SK-N-SH (cell line): ENCODE measurements at regions not wholly inside any gene's neighbourhood (a gene's known extent, or its start where the extent isn't known, plus 50 kb on each side); places are given as distances from the start of the nearest gene placed in this dataset.

Experiments
- CTCF ChIA-PET: fragments of 300-600, 350-600 bp; formaldehyde crosslinking; extraction: SDS; loops from one replicate; lab custom pipeline; 2021; lab: Yijun Ruan, JAX
- POLR2A ChIA-PET: fragments of 350-600 bp; sonication (Branson Sonifier 250); formaldehyde crosslinking; extraction: SDS; loops from one replicate; lab custom pipeline; 2020; ENCODE audit warnings: antibody characterized with exemption, inconsistent platforms; lab: Yijun Ruan, JAX
- DNase-seq: peaks from one replicate; pipeline ENCODE4 v3.0.0; 2012
- H2AFZ ChIP-seq: fragments of 200-600 bp; sonication (generic); 2 replicates; pipeline ENCODE4 v1.8.1; 2016; ENCODE audit warnings: antibody characterized with exemption, mild to moderate bottlenecking, low read depth
- H3F3A ChIP-seq: fragments of 200-600 bp; sonication (generic); replicated peaks from 2 replicates; pipeline ENCODE3; 2016; ENCODE audit warnings: antibody characterized with exemption, mild to moderate bottlenecking; ENCODE audit not compliant: insufficient read depth
- H3K27ac ChIP-seq, 2 experiments: fragments of 200-500 bp in 1 of 2; fragments of 200-600 bp in 1 of 2; sonication (Bioruptor generic) in 1 of 2; sonication (generic), shearing (Covaris generic) in 1 of 2; 2 replicates each; pipeline versions ENCODE4 v1.5.1 to v1.6.1; 2014 to 2016; ENCODE audit warnings: low read depth in 2 of 2, inconsistent platforms in 1 of 2, low read length in 1 of 2, mild to moderate bottlenecking in 1 of 2, mixed read lengths in 1 of 2
- H3K27me3 ChIP-seq: fragments of 200-600 bp; sonication (generic), shearing (Covaris generic); 2 replicates; pipeline ENCODE4 v1.6.1; 2016; ENCODE audit warnings: mixed run types; ENCODE audit not compliant: insufficient read depth
- H3K36me3 ChIP-seq, 2 experiments: fragments of 200-500 bp in 1 of 2; fragments of 200-600 bp in 1 of 2; sonication (Bioruptor generic) in 1 of 2; sonication (generic) in 1 of 2; replicated peaks in 1 of 2; 2 replicates each; pipeline versions ENCODE3 to v1.5.1; 2014 to 2016; ENCODE audit warnings: low read length in 1 of 2, mild to moderate bottlenecking in 1 of 2; ENCODE audit not compliant: insufficient read depth in 2 of 2, control insufficient read depth in 1 of 2
- H3K4me1 ChIP-seq, 2 experiments: fragments of 200-500 bp in 1 of 2; fragments of 200-600 bp in 1 of 2; sonication (Bioruptor generic) in 1 of 2; sonication (generic), shearing (Covaris generic) in 1 of 2; 2 replicates each; pipeline versions ENCODE4 v1.5.1 to v1.6.1; 2014 to 2016; ENCODE audit warnings: low read depth in 1 of 2, low read length in 1 of 2, mixed run types in 1 of 2; ENCODE audit not compliant: insufficient read depth in 2 of 2, control insufficient read depth in 1 of 2
- H3K4me2 ChIP-seq: fragments of 200-600 bp; sonication (generic), shearing (Covaris generic); 2 replicates; pipeline ENCODE4 v1.6.1; 2017; ENCODE audit warnings: mixed run types
- H3K4me3 ChIP-seq, 2 experiments: fragments of 200-500 bp in 1 of 2; fragments of 200-600 bp in 1 of 2; sonication (Bioruptor generic) in 1 of 2; sonication (generic), shearing (Covaris generic) in 1 of 2; 2 replicates each; pipeline versions ENCODE4 v1.5.1 to v1.8.1; 2014 to 2016; ENCODE audit warnings: low read depth in 2 of 2, inconsistent platforms in 1 of 2, low read length in 1 of 2, mild to moderate bottlenecking in 1 of 2, mixed read lengths in 1 of 2, moderate library complexity in 1 of 2
- H3K79me2 ChIP-seq: fragments of 200-600 bp; sonication (generic); 2 replicates; pipeline ENCODE4 v1.8.1; 2017; ENCODE audit warnings: mild to moderate bottlenecking; ENCODE audit not compliant: insufficient read depth
- H3K9ac ChIP-seq: fragments of 200-600 bp; sonication (generic); 2 replicates; pipeline ENCODE4 v1.6.1; 2017; ENCODE audit warnings: mixed run types
- H3K9me2 ChIP-seq: fragments of 200-600 bp; sonication (generic); 2 replicates; pipeline ENCODE4 v1.6.1; 2017; ENCODE audit warnings: mixed run types
- H3K9me3 ChIP-seq: fragments of 200-600 bp; sonication (generic); 2 replicates; pipeline ENCODE4 v1.6.1; 2017; ENCODE audit warnings: mixed run types, mild to moderate bottlenecking, moderate library complexity
- H4K20me1 ChIP-seq: fragments of 200-600 bp; sonication (generic); 2 replicates; pipeline ENCODE4 v1.6.1; 2017; ENCODE audit warnings: mild to moderate bottlenecking, mixed run types; ENCODE audit not compliant: insufficient read depth
- FOXJ3 ChIP-seq: sonication (generic); formaldehyde crosslinking; IDR thresholded peaks from 2 replicates; pipeline ENCODE4 v1.5.1; 2020; ENCODE audit warnings: mild to moderate bottlenecking, missing genetic modification reagents
- GATA2 ChIP-seq: sonication (generic); formaldehyde crosslinking; IDR thresholded peaks from 2 replicates; pipeline ENCODE4 v1.5.0; 2020; ENCODE audit warnings: mild to moderate bottlenecking, missing genetic modification reagents
- JUND ChIP-seq: IDR thresholded peaks from 2 replicates; pipeline ENCODE4 v1.4.0; 2012
- NFIC ChIP-seq: IDR thresholded peaks from 2 replicates; pipeline ENCODE4 v1.4.0; 2012; ENCODE audit warnings: borderline replicate concordance
- NRF1 ChIP-seq: IDR thresholded peaks from 2 replicates; pipeline ENCODE4 v1.6.1; 2012; ENCODE audit warnings: low read depth, mild to moderate bottlenecking, low read length
- RFX5 ChIP-seq: IDR thresholded peaks from 2 replicates; pipeline ENCODE4 v1.6.1; 2012; ENCODE audit warnings: mild to moderate bottlenecking, improper control_type of control experiment, low read length
- SIN3A ChIP-seq: IDR thresholded peaks from 2 replicates; pipeline ENCODE4 v1.6.1; 2012; ENCODE audit warnings: low read depth, mild to moderate bottlenecking, low read length, moderate library complexity, borderline replicate concordance
- SMC3 ChIP-seq: IDR thresholded peaks from 2 replicates; pipeline ENCODE4 v1.6.1; 2012; ENCODE audit warnings: low read depth, low read length, improper control_type of control experiment
- TAF1 ChIP-seq: IDR thresholded peaks from 2 replicates; pipeline ENCODE4 v1.6.1; 2012; ENCODE audit warnings: low read depth, mild to moderate bottlenecking, low read length, moderate library complexity, borderline replicate concordance
- TEAD4 ChIP-seq: IDR thresholded peaks from 2 replicates; pipeline ENCODE4 v1.4.0; 2012; ENCODE audit warnings: mild to moderate bottlenecking, borderline replicate concordance; ENCODE audit not compliant: insufficient read depth
- WGBS: methylation state at CpG from one replicate; pipeline ENCODE4 v1.1.6; 2017; ENCODE audit warnings: low lambda C conversion rate; 5-methylcytosine and 5-hydroxymethylcytosine counted together
- TF ChIP-seq, protein P1 (sequence below): fragments of 150-350 bp; IDR thresholded peaks from 2 replicates; pipeline ENCODE4 v1.6.1; 2017; ENCODE audit warnings: antibody characterized with exemption, low read length, low read depth, borderline replicate concordance
- TF ChIP-seq, protein P2 (sequence below): fragments of 200-600 bp; sonication (generic); IDR thresholded peaks from 2 replicates; pipeline ENCODE4 v1.6.1; 2017; ENCODE audit warnings: antibody characterized with exemption, mild to moderate bottlenecking, moderate library complexity
- TF ChIP-seq, protein P3 (sequence below): IDR thresholded peaks from 2 replicates; pipeline ENCODE4 v1.6.1; 2012; ENCODE audit warnings: mild to moderate bottlenecking, low read depth, low read length, moderate library complexity
- TF ChIP-seq, protein P4 (sequence below): IDR thresholded peaks from 2 replicates; pipeline ENCODE4 v1.4.0; 2012; ENCODE audit warnings: low read depth, borderline replicate concordance
- TF ChIP-seq, protein P5 (sequence below): IDR thresholded peaks from 2 replicates; pipeline ENCODE4; 2012
- TF ChIP-seq, protein P6 (sequence below): fragments of 150-350 bp; IDR thresholded peaks from 2 replicates; pipeline ENCODE4 v1.6.1; 2016; ENCODE audit warnings: mild to moderate bottlenecking, low read depth, low read length

DNA sequence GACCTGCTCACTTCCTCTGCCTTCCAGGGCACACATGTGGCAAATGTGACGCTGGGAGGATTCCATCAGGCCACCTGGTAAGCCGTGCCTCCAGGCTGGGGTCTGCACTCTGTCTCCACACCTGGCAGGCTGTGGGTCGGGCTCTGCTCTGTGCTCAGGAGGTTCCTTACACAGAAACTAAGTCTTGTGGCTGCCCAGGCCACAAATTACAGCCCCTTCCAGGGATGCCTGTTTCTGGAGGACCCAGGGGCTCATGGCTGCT is 58.2 kb downstream of the RMI2 start:
- H3K9ac ChIP-seq: no peak overlapping the region
- no peak overlapping the region for H3K4me2 ChIP-seq
- H3K4me3 ChIP-seq: no peak overlapping the region
- CTCF ChIA-PET: interaction anchor here (0.5 to 3.3 kb wide), 3 partner anchors 184 to 336 kb away, joined by 3 to 17 read pairs (median 3); partner anchors contain the start of gene LITAF
- no peaks in the 10 kb centered on the region for H3K27me3 ChIP-seq
- no peaks in the 10 kb centered on the region for H4K20me1 ChIP-seq
- H3K36me3 ChIP-seq: no peaks in the 10 kb centered on the region
- H3K4me1 ChIP-seq: peaks cover 0 to 17% of the 10 kb centered on the region in 2 experiments; a peak in 2 of 4 replicates
- H3F3A ChIP-seq: no peaks in the 10 kb centered on the region
- H3K9me3 ChIP-seq: no peaks in the 10 kb centered on the region
- DNase-seq: no peak
- 57% methylated on average over 2 of the region's 3 CpGs for WGBS
- POLR2A ChIA-PET: no interaction called here
- TF ChIP-seq TEAD4 (no peak), TAF1 (no peak), NRF1 (no peak), NFIC (no peak), GATA2 (no peak), RFX5 (no peak), SIN3A (no peak)
- TF ChIP-seq, protein P1, sequence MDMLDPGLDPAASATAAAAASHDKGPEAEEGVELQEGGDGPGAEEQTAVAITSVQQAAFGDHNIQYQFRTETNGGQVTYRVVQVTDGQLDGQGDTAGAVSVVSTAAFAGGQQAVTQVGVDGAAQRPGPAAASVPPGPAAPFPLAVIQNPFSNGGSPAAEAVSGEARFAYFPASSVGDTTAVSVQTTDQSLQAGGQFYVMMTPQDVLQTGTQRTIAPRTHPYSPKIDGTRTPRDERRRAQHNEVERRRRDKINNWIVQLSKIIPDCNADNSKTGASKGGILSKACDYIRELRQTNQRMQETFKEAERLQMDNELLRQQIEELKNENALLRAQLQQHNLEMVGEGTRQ: no peak
- TF ChIP-seq, protein P2, sequence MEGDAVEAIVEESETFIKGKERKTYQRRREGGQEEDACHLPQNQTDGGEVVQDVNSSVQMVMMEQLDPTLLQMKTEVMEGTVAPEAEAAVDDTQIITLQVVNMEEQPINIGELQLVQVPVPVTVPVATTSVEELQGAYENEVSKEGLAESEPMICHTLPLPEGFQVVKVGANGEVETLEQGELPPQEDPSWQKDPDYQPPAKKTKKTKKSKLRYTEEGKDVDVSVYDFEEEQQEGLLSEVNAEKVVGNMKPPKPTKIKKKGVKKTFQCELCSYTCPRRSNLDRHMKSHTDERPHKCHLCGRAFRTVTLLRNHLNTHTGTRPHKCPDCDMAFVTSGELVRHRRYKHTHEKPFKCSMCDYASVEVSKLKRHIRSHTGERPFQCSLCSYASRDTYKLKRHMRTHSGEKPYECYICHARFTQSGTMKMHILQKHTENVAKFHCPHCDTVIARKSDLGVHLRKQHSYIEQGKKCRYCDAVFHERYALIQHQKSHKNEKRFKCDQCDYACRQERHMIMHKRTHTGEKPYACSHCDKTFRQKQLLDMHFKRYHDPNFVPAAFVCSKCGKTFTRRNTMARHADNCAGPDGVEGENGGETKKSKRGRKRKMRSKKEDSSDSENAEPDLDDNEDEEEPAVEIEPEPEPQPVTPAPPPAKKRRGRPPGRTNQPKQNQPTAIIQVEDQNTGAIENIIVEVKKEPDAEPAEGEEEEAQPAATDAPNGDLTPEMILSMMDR: no peak
- TF ChIP-seq, protein P3, sequence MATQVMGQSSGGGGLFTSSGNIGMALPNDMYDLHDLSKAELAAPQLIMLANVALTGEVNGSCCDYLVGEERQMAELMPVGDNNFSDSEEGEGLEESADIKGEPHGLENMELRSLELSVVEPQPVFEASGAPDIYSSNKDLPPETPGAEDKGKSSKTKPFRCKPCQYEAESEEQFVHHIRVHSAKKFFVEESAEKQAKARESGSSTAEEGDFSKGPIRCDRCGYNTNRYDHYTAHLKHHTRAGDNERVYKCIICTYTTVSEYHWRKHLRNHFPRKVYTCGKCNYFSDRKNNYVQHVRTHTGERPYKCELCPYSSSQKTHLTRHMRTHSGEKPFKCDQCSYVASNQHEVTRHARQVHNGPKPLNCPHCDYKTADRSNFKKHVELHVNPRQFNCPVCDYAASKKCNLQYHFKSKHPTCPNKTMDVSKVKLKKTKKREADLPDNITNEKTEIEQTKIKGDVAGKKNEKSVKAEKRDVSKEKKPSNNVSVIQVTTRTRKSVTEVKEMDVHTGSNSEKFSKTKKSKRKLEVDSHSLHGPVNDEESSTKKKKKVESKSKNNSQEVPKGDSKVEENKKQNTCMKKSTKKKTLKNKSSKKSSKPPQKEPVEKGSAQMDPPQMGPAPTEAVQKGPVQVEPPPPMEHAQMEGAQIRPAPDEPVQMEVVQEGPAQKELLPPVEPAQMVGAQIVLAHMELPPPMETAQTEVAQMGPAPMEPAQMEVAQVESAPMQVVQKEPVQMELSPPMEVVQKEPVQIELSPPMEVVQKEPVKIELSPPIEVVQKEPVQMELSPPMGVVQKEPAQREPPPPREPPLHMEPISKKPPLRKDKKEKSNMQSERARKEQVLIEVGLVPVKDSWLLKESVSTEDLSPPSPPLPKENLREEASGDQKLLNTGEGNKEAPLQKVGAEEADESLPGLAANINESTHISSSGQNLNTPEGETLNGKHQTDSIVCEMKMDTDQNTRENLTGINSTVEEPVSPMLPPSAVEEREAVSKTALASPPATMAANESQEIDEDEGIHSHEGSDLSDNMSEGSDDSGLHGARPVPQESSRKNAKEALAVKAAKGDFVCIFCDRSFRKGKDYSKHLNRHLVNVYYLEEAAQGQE: no peak
- no peak overlapping the region for H2AFZ ChIP-seq
- no peak overlapping the region for H3K27ac ChIP-seq
- no peaks in the 10 kb centered on the region for H3K9me2 ChIP-seq
- H3K79me2 ChIP-seq: no peaks in the 10 kb centered on the region

DNA sequence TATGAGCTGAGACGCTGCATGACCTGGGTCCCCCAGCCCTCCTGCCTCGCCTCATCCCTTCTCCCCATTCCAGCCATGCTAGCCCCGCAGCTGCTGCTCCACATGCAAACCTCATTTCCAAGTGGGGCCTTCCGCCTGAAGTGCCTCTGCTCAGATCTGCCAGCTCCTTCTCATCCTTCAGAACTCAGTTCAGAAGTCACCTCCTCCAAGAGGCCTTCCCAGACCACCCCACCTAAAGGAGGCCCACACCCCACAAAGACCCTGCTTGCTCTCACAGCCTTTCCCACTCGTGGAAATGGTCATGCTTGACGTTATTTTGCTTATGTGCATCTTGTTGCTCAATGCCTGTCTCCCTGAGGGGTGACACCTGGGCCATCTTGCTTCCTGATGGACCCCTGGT is 58.7 kb downstream of the RMI2 start:
- H3K9me3 ChIP-seq: no peaks in the 10 kb centered on the region
- no peak for DNase-seq
- no peaks in the 10 kb centered on the region for H3K79me2 ChIP-seq
- no peak overlapping the region for H3K4me3 ChIP-seq
- H3K4me1 ChIP-seq: peaks cover 0 to 17% of the 10 kb centered on the region in 2 experiments; a peak in 2 of 4 replicates
- no peaks in the 10 kb centered on the region for H3K27me3 ChIP-seq
- H3K36me3 ChIP-seq: no peaks in the 10 kb centered on the region
- POLR2A ChIA-PET: no interaction called here
- H3K9ac ChIP-seq: no peak overlapping the region
- no peak overlapping the region for H3K27ac ChIP-seq
- no peaks in the 10 kb centered on the region for H3F3A ChIP-seq
- no peak overlapping the region for H2AFZ ChIP-seq
- H3K4me2 ChIP-seq: no peak overlapping the region
- CTCF ChIA-PET: interaction anchor here (1.5 to 1.6 kb wide), 2 partner anchors 183 to 237 kb away, joined by 3 to 10 read pairs; partner anchors contain the start of gene LITAF
- 71% methylated on average over 5 of the region's 6 CpGs for WGBS
- H3K9me2 ChIP-seq: no peaks in the 10 kb centered on the region
- no peaks in the 10 kb centered on the region for H4K20me1 ChIP-seq
- TF ChIP-seq, protein P4, sequence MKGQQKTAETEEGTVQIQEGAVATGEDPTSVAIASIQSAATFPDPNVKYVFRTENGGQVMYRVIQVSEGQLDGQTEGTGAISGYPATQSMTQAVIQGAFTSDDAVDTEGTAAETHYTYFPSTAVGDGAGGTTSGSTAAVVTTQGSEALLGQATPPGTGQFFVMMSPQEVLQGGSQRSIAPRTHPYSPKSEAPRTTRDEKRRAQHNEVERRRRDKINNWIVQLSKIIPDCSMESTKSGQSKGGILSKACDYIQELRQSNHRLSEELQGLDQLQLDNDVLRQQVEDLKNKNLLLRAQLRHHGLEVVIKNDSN: no peak
- TF ChIP-seq FOXJ3 (CRISPR knock-in tag): no peak
- no peak for TF ChIP-seq TEAD4
- TF ChIP-seq JUND: no peak
- TF ChIP-seq, protein P5, sequence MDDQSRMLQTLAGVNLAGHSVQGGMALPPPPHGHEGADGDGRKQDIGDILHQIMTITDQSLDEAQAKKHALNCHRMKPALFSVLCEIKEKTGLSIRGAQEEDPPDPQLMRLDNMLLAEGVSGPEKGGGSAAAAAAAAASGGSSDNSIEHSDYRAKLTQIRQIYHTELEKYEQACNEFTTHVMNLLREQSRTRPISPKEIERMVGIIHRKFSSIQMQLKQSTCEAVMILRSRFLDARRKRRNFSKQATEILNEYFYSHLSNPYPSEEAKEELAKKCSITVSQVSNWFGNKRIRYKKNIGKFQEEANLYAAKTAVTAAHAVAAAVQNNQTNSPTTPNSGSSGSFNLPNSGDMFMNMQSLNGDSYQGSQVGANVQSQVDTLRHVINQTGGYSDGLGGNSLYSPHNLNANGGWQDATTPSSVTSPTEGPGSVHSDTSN: no peak
- TF ChIP-seq SMC3: no peak
- TF ChIP-seq, protein P6, sequence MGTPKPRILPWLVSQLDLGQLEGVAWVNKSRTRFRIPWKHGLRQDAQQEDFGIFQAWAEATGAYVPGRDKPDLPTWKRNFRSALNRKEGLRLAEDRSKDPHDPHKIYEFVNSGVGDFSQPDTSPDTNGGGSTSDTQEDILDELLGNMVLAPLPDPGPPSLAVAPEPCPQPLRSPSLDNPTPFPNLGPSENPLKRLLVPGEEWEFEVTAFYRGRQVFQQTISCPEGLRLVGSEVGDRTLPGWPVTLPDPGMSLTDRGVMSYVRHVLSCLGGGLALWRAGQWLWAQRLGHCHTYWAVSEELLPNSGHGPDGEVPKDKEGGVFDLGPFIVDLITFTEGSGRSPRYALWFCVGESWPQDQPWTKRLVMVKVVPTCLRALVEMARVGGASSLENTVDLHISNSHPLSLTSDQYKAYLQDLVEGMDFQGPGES: no peak
